ENCODE measurements at regions not wholly inside any gene's neighbourhood (a gene's known extent, or its start where the extent isn't known, plus 50 kb on each side); places are given as distances from the start of the nearest gene placed in this dataset.

DNA sequence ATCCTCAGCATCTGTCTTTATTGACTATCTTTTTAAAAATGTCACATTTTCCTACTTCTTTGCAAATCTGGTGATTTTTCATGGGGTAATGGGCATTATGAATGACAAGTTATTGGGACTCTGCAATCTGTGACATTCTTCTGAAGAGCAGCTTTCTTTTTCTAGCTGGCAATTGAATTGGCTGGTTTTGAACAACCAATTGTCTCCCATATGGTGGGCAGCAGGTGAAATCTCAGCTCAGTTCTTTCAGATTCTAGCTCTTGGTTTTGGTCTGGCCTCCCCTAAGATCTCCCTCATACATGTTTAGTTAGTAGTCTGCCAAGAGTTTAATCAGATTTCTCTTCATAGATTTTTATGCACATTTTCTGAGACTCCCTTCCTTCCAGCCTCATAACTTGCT lies 107.9 kb upstream of the EPB41L3 start:
- TF ChIP-seq, protein P1, sequence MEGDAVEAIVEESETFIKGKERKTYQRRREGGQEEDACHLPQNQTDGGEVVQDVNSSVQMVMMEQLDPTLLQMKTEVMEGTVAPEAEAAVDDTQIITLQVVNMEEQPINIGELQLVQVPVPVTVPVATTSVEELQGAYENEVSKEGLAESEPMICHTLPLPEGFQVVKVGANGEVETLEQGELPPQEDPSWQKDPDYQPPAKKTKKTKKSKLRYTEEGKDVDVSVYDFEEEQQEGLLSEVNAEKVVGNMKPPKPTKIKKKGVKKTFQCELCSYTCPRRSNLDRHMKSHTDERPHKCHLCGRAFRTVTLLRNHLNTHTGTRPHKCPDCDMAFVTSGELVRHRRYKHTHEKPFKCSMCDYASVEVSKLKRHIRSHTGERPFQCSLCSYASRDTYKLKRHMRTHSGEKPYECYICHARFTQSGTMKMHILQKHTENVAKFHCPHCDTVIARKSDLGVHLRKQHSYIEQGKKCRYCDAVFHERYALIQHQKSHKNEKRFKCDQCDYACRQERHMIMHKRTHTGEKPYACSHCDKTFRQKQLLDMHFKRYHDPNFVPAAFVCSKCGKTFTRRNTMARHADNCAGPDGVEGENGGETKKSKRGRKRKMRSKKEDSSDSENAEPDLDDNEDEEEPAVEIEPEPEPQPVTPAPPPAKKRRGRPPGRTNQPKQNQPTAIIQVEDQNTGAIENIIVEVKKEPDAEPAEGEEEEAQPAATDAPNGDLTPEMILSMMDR (IDR thresholded peaks at IDR 0.05): no peak
- no peak for TF ChIP-seq POLR2A (IDR thresholded peaks at IDR 0.05)
- H3K4me3 ChIP-seq (ENCODE audit: low read depth, poor library complexity, severe bottlenecking): no peak overlapping the region
- intact Hi-C loops (cut with DNase I; ENCODE audit: low total_unique reads): no loop called here
- DNase-seq (ENCODE audit: low spot score in 2 of 2): no peak

DNA sequence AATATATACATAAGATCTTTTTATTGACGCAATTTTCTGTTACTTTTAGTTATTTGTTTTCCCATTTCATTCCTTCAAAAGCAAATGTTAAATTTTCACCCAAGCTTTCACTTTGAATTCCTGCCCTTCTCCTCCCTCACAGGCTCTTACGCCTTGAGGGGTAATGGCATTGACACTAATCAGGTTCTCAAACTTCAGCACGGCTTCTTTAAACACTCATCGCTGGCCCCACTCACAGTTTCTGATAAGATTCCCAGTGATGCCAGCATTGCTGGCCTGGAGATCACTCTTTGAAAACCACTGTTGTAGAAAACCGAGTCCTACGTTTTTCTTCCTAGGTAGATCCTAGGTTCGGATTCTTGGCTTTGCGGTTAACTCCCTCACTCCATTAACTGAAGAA lies 105.6 kb upstream of the EPB41L3 start:
- TF ChIP-seq POLR2A (IDR thresholded peaks at IDR 0.05): no peak
- TF ChIP-seq, protein P1 (IDR thresholded peaks at IDR 0.05): no peak
- WGBS, 2 donors: 86 to 88% methylated on average over 8 of the region's 8 CpGs

DNA sequence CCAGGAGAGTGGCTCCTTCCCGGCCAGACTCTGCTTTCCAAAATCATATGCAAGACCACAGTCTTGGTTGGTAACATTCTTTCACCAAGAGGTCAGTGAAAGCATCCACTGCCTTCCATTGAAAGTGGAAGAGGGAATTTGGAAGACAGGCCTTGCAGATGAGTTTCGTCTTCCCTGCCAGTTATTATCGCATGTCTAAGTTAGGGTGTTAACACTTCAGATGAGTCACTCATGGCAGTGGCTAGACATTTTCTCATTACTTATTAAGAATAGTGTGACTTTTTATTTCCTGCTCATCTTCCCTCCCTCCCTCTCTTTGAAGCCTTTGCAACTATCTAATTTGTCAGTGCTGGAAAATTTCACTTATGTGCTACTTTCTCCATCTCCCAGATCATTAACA lies 102.9 kb upstream of the EPB41L3 start:
- 39 to 43% methylated on average over 3 of the region's 3 CpGs for WGBS, 2 donors
- TF ChIP-seq, protein P1 (IDR thresholded peaks at IDR 0.05): no peak
- no peak for TF ChIP-seq POLR2A (IDR thresholded peaks at IDR 0.05)
- intact Hi-C loops (cut with DNase I; ENCODE audit: low total_unique reads): no loop called here
- DNase-seq (ENCODE audit: low spot score in 2 of 2): no peak
- no peak overlapping the region for H3K4me3 ChIP-seq (ENCODE audit: low read depth, poor library complexity, severe bottlenecking)

More for the DNA sequence above, 105.6 kb upstream of the EPB41L3 start:
- intact Hi-C loops (cut with DNase I; ENCODE audit: low total_unique reads): no loop called here
- no peak overlapping the region for H3K4me3 ChIP-seq (ENCODE audit: low read depth, poor library complexity, severe bottlenecking)
- DNase-seq (ENCODE audit: low spot score in 2 of 2): no peak

DNA sequence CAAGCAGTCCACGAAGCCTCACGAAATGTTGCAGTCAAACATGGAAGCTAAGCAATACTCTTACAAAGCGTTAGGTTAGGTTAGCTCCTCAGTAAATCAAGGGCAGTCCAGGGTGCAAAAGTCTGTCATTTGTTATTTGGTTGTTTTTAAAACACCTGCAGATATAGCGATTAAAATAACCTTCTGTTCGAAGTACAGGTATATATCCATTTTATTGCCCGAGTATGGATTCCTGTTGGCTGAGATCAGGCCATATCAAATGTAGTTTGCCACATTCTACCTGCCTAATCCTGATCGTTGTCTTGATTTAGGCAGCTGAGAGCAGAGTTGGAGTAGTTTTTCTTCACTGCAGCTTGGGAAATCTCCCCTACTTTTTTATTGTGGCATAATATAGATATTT lies 99.5 kb upstream of the EPB41L3 start:
- TF ChIP-seq POLR2A (IDR thresholded peaks at IDR 0.05): no peak
- TF ChIP-seq, protein P1 (IDR thresholded peaks at IDR 0.05): no peak
- H3K4me3 ChIP-seq (ENCODE audit: low read depth, poor library complexity, severe bottlenecking): no peak overlapping the region
- intact Hi-C loops (cut with DNase I; ENCODE audit: low total_unique reads): no loop called here
- 91 to 92% methylated on average over 7 of the region's 7 CpGs for WGBS, 2 donors
- no peak for DNase-seq (ENCODE audit: low spot score in 2 of 2)

DNA sequence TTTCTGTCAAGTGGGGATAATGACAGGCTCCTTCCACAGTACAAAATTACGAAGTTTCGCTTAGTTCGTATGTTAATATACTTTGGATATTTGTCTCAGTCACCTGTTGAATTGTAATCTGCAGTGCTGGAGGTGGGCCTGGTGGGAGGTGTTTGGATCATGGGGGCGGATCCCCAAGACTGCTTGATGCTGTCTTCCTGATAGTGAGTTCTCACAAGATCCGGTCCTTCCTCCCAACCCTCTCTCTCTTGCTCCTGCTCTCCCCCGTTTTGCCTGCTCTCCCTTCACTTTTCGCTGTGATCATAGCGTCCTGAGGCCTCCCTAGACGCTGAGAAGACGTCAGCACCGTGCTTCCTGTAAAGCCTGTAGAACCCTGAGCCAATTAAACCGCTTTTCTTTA lies 97.1 kb upstream of the EPB41L3 start:
- no peak overlapping the region for H3K4me3 ChIP-seq (ENCODE audit: low read depth, poor library complexity, severe bottlenecking)
- TF ChIP-seq, protein P1 (IDR thresholded peaks at IDR 0.05): no peak
- no peak for TF ChIP-seq POLR2A (IDR thresholded peaks at IDR 0.05)
- DNase-seq (ENCODE audit: low spot score in 2 of 2): no peak
- intact Hi-C loops (cut with DNase I; ENCODE audit: low total_unique reads): no loop called here
- 75 to 80% methylated on average over 12 of the region's 12 CpGs for WGBS, 2 donors

DNA sequence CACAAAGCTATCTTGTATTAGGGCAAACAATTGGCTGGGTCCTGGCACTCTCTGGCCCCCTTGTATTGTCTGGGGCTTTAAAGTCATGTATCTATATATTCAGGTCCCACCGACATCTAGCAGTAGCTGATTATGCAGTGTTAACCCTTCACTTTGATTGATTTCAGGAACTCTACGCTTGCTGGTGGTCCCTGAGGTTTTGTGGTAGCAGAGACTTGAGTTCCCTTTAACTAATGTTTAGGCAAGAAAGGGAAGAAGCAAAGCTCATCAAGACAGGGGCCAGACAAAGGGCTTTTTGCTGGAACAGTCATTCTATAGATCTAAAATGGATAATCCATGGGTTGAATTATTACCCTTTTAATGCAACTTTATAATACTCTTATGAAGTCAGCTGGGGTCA lies 95.3 kb upstream of the EPB41L3 start:
- DNase-seq (ENCODE audit: low spot score in 2 of 2): no peak
- TF ChIP-seq, protein P1 (IDR thresholded peaks at IDR 0.05): no peak
- TF ChIP-seq POLR2A (IDR thresholded peaks at IDR 0.05): no peak
- WGBS, 2 donors: 65 to 72% methylated on average over 2 of the region's 2 CpGs
- intact Hi-C loops (cut with DNase I; ENCODE audit: low total_unique reads): no loop called here
- no peak overlapping the region for H3K4me3 ChIP-seq (ENCODE audit: low read depth, poor library complexity, severe bottlenecking)

All from lower leg skin (tissue), 4 donors.